Skin epidermis (tissue), 12 donors: ENCODE measurements at regions not wholly inside any gene's neighbourhood (a gene's known extent, or its start where the extent isn't known, plus 50 kb on each side); places are given as distances from the start of the nearest gene placed in this dataset.

Source experiments
- H3K27ac ChIP-seq, 21 experiments: fragments of 200-600 bp; sonication (generic) in 11 of 21; one replicate each; pipeline ENCODE4 v1.5.0; 2020; ENCODE audit warnings: mild to moderate bottlenecking in 3 of 21, inconsistent platforms in 2 of 21, moderate library complexity in 2 of 21
- H3K4me3 ChIP-seq, 7 experiments: fragments of 200-600 bp; sonication (generic) in 2 of 7; one replicate each; pipeline ENCODE4 v1.5.0; 2020; ENCODE audit warnings: inconsistent platforms in 2 of 7, mild to moderate bottlenecking in 2 of 7, moderate library complexity in 1 of 7

DNA sequence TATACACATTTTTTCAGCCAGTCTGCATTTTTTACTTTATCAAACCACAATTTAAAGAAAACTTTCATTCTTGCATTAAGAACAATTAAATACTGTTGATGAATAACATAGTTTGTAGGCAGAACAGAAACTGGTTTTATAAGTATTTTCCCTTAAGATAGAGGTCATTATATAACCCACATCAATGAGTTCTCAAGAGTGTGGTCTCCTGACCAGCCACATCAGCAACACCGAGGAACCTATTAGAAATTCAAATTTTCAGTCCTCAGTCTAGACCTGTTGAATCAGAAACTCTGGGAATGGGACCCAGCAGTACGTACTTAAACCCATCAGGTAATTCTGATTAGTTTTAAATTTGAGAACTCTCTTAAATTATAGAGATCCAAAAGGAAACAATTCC is 299.6 kb upstream of the ARSJ start:
- no peak overlapping the region for H3K27ac ChIP-seq

DNA sequence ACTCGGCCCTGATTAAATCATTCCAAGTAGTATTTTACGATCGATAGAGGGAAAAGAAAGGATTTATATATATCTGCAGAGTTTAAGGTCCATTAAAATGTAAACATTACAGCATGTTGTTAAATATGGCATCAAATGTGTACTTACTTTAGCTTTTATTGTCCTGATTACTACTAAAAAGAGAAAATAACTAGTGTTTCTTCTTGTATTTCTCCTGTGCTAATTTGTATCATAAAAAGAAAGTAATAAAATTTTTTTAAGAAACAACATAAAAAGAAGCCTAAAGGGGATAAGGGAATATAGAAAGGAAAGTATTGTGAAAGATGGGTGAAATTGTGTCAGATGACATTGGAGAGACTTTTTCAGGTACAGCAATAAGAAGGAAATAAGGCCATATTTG is 300.3 kb upstream of the ARSJ start:
- Histone ChIP-seq H3K4me3 (no peak overlapping the region), H3K27ac (no peak overlapping the region)

More for the DNA sequence above, 299.6 kb upstream of the ARSJ start:
- H3K4me3 ChIP-seq = no peak overlapping the region

DNA sequence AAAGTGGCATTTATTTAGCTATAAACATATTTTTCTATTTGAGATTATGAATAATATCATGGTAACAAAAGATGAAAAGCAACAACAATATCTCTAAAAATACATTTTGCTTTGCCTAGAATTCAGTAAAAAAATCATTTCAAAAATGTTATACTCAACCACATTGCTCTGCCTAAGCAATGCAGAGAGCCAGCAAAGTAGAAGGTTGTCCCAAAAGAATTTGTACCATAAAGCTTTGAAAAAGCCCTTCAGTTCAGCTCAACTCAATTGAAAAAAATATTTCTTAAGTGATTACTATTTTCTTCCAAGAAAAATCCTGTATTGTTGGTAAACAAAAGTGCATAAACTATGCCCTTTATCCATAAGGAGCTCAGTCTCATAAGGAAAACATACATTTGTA is 301.2 kb upstream of the ARSJ start:
- no peak overlapping the region for H3K4me3 ChIP-seq
- peak overlapping the region in 1 of 21 experiments; percentile 8 for H3K27ac ChIP-seq

DNA sequence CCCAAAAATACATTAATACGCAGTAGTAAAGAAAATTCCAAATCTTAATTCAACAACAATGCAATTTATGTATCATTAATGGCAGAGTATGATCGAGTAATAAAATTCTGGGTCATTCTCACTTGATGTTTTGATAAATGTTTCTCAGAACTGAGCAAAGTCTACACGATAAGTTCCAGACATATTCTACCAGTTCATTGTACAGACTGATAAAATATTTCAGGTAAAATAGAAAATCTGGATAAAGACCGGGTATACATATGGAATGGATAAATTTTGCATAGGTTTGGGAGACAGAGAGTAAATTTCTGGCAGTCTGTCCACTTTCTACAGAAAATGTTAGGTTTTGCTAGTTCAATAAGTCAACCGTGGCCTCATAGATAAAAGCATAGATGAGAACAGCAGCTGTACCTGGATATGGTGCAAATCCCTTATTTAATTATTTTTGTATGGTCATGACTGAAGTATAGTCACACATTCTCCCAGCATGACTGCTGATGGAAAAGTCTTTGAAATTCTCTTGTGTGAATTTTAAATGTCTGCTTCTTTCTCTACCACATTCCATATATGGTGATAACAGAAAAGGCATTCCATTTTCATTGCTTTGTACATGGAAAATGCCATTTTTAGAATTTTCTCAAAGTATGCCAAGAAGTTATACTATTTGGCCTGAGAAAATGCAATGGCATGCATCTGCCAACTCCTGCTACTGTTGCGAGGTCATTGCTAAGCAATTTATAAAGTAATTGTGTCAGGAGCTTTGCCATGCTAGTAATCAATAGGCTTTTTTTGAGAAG is 301.9 kb upstream of the ARSJ start:
- Histone ChIP-seq H3K27ac (peak overlapping the region in 1 of 21 experiments; percentile 47), H3K4me3 (no peak overlapping the region)

DNA sequence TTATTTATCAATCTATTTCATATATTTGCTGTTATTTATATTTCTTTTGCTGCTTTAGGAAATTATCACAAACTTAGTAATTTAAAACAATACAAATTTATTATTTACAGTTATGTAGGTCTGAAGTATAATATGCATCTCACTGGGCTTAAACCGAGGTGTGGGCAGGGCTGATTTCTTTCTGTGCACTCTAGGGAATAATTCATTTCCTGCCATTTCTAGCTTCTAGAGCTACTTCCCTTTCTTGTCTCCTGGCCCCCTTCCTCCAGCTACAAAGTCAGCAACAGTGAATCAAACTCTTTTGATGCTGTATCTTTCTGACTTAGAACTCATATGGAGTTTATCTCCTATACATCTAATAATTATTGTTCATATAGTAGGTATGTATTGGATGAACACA is 303.5 kb upstream of the ARSJ start:
- no peak overlapping the region for H3K27ac ChIP-seq
- H3K4me3 ChIP-seq = no peak overlapping the region

DNA sequence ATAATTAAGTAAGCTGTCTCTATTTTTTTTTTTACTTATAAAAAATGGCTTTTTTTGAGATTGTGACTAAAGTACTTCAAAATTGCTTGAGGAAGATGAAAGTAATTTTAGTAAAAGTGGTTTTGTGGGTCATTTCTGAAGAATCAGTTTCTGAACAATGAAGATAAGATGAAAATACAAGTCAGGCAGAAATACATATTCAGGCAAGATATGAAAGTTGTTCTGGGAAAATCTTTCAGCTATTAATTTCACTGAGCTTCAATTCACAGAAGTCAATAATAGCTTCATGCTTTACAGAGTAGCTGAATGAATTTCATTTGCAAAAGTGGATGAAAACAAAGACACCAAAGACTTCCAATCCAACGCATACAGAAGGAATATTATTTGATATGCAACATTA is 305.2 kb upstream of the ARSJ start:
- no peak overlapping the region for H3K27ac ChIP-seq
- H3K4me3 ChIP-seq = no peak overlapping the region

DNA sequence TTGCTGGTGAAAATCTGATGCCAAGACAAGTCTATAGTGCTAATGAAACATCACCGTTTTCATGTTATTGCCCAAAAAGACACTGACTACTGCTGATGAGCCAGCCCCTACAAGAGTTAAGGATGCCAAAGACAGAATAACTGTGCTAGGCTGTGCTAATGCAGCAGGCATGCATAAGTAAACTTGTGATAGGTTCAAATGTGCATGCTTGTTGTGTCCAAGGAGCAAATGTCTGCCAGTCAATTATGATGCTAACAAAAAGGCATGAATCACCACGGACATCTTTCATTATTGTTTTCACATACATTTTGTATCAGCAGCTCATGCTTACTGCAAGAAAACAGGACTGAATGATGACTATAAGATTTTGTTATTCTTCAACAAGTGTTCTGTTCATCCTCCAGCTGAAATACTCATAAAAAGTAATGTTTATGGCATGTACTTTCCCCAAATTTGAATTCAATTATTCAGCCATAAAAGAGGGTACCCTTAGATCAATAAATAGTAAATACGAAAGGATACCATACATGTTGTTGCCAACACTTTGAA is 306.9 kb upstream of the ARSJ start:
- Histone ChIP-seq H3K27ac (no peak overlapping the region), H3K4me3 (no peak overlapping the region)

DNA sequence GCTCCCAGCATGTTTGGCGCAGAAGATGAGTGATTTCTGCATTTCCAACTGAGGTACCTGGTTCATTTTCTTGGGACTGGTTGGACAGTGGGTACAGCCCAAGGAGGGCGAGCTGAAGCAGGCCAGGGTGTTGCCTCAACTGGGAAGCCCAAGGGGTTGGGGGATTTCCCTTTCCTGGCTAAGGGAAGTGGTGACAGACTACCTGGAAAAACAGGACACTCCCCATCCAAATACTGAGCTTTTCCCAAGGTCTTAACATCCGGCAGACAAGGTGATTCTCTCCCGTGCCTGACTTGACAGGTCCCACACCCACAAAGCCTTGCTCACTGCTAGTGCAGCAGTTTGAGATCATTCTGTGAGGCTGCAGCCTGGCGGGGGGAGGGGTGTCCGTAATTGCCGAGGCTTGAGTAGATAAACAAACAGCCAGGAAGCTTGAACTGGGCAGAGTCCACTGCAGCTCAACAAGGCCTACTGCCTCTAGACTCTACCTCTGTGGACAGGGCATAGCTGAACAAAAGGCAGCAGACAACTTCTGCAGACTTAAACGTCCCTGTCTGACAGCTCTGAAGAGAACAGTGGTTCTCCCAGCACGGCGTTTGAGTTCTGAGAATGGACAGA is 307.7 kb upstream of the ARSJ start:
- no peak overlapping the region for H3K27ac ChIP-seq
- no peak overlapping the region for H3K4me3 ChIP-seq

DNA sequence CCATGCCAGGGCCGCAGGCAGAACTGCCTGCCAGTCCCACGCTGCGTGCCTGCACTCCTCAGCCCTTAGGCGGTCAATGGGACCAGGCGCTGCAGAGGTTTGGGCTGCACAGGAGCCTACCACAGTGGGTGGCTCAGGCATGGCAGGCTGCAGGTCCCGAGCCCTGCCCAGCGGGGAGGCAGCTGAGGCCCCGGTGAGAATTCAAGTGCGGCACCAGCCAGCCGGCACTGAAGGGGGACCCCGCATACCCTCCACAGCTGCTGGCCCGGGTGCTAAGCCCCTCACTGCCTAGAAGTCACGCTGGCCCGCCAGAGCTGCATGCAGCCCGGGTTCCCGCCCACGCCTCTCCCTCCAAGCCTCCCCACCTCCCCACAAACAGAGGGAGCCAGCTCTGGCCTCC is 302.5 kb upstream of the UGT8 start:
- Histone ChIP-seq H3K27ac (no peak overlapping the region), H3K4me3 (no peak overlapping the region)

DNA sequence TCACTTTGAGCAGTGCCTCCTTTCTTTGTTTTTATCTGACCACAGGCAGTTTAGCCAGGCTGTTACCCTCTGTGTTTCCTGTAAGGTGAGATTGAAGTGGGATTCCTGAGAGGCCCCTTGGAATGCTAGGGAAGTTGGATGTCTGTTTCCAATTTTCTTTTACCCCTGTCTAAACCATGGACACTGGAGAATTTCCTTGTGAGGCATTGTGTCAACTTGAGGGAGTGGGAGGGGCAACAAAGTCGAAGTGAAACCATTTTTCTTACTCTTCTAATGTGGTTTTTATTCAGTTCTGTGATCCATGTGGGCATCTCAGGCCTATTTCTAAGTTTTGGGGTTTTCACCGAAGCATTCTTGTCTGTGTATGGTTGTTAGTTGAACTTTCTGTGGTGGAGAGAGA is 296.1 kb upstream of the UGT8 start:
- Histone ChIP-seq H3K27ac (no peak overlapping the region), H3K4me3 (no peak overlapping the region)

DNA sequence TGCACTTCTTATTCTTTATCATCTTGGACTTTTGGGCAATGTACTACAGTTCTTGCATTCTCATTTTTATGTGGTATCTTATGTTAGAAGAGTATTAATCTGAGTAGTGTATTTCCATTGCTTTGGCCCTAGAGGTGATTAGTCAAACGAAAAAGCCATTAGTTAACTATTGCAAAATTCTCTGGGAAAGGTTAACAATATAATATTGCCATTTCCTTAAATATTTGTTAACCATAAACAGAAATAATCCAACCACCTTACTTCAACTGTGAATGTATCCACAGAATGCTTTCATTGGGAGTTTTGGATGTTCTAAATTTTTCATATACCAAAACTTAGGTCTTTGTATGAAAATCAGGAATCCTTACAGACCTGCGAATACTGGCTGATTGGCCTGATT is 294.6 kb upstream of the UGT8 start:
- Histone ChIP-seq H3K4me3 (no peak overlapping the region), H3K27ac (no peak overlapping the region)

DNA sequence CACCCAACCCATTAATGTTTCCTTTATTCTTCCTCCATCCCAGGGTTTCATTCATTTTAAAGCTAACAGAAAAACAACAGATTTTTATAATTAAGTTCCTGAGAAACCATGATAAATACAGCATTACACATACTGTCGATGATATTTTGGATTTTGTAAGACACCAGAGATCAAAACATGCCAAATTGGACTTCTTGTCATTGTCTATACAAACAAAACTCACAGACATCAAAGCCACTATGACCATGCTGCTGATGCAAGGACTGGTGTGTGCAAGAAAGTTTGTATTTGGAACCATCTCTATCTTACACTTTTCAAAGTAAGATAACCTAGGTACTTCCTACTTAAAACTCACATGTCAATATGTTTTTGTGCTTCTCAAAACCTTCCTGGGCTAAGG is 294.0 kb upstream of the UGT8 start:
- Histone ChIP-seq H3K27ac (no peak overlapping the region), H3K4me3 (no peak overlapping the region)

DNA sequence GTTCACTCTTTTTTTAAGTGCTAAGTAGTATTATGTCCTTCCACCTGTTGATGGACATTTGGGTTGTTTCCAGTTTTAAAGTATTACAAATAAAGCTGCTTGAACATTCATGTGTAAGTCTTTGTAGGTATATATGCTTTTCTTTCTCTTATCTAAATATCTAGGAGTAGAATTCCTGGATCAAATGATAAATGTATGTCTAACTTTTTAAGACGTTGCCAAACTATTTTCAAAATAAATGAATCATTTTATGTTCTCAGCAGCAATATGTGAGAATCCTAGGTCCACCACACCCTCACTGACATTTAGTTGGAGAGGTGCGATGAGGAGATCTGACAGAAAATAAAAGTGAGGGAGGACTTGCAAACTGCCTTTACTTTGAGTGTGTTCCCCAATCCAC is 291.7 kb upstream of the UGT8 start:
- no peak overlapping the region for H3K4me3 ChIP-seq
- H3K27ac ChIP-seq = no peak overlapping the region

DNA sequence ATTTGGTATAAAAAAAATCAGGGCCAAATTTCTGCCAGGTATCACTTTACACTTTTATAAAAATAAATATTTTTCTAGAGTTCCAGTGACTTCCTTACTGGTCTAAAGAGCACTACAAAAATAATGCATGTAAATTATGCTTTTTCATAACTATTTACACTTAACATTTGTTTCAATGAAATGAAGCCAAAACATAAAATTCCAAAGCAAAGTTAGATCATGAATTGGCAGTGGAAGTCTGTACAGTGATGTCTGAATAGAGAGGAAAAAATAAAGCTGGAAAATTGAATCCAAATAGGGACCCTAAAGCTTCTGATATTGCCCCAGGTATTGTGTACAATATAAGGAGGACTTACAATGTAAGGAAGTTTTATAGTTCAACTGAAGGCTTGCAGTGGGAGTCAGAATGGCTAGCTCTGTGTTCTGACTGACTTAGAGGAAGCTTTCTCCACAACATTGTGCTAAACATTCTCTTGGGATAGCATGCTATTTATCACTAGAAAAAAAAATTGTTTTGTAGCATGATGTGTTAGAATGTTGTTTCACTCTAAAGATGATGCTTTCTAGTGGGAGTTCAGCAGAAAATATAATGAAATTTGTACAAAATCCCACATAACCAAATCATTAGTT is 288.2 kb upstream of the UGT8 start:
- H3K27ac ChIP-seq = no peak overlapping the region
- H3K4me3 ChIP-seq = no peak overlapping the region

DNA sequence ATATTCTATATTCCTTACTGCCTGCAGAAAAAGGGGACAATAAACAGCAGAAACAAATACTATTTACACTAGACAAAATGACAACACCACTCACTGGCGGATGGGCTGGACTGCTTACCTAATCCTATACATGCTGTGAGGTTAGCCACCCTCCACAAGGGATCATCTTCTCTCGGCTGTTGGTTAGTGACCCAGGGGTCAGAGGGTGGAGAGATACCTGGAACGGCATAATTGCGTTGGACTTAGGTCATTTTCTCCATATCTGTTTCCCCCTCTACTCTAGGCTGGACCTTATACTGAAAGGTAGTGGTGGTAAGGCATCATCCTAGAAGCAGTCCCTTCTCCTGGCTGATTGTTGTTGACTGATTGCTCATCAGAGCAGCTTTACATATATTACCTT is 286.8 kb upstream of the UGT8 start:
- no peak overlapping the region for H3K27ac ChIP-seq

DNA sequence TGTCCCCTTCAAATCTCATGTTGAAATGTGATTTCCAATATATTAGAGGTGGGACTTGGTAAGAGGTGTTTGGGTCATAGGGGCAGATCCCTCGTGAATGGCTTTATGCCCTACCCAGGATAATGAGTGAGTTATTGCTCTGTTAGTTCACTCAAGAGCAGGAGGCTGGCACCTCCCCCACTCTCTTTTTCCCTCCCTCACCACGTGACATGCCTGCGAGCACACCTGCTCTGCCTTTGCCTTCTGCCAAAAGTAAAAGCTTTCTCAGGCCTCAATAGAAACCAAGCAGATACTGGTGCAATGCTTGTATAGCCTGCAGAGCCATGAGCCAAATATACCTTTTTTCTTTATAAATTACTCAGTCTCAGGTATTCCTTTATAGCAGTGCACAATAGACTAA is 286.3 kb upstream of the UGT8 start:
- Histone ChIP-seq H3K27ac (no peak overlapping the region), H3K4me3 (no peak overlapping the region)

More for the DNA sequence above, 286.8 kb upstream of the UGT8 start:
- no peak overlapping the region for H3K4me3 ChIP-seq

DNA sequence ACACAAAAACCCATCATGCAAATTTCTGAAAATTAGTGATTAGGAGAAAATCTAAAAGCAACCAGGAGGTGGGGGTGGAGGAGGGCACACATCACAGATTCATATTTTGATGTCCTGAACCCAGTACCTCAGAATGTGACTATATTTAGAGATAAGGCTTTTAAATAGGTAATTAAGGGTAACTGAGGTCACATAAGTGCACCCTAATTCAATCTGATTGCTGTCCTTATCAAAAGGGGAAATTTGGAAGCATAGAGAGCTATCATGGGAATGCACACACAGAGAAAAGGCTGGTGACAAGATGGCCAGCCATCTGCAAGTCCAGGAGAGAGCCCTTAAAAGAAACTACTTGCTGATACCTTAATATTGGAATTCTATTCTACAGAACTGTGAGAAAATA is 281.8 kb upstream of the UGT8 start:
- Histone ChIP-seq H3K4me3 (no peak overlapping the region), H3K27ac (no peak overlapping the region)

DNA sequence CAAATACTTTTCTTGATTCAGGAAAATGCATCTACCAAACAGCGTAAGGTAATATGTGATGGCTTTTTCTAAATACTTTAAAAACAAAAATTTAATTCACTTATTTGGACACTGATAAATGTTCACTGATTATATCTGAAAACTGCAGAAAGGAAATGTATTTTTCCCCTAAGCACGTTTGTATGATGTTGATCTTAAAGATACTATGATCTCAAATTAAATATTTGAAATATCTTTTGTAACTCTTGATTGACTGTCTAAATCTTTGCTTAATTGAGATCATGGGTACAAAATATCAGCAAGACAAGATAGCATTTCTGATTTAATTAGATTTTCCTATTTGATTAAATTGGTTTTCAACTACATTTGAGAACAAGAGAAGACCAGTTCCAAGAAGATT is 281.0 kb upstream of the UGT8 start:
- H3K27ac ChIP-seq = no peak overlapping the region
- H3K4me3 ChIP-seq = no peak overlapping the region

DNA sequence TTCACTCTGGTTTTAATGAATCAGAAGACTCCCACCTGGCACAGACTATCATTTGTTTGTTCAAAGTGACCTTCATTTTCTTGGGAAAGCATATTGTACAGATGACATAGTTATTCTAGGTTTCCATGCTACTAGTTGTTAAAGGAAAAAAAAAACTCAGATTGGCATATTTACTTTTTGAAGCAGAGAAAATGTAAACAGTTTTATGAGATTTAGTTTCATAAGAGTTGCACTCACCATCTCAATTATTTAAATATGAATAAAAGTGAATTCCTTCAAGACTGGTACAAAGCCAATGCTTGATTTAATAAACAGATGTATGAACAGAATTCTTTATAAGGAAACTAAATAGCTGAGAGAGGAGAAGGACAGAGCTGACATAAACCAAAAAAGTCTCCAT is 280.3 kb upstream of the UGT8 start:
- no peak overlapping the region for H3K27ac ChIP-seq
- no peak overlapping the region for H3K4me3 ChIP-seq

DNA sequence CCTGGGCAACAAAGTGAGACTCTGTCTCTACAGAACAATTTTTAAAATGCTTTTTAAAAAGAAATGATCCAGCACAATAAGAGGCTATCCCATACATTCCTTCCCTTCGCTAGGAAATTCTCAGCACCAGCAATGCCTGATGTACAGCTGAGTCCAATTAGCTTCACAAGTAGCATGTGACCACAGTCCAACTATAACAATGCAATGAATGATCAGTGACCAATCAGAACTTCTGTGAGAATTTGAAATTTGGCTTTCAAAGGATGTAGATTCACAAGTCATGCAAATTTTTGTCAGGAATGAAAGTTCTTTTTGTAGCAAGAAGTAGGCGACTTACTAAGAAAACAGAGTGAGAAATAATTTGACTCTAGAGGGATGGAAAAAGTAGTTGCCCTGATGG is 278.5 kb upstream of the UGT8 start:
- no peak overlapping the region for H3K27ac ChIP-seq
- no peak overlapping the region for H3K4me3 ChIP-seq

DNA sequence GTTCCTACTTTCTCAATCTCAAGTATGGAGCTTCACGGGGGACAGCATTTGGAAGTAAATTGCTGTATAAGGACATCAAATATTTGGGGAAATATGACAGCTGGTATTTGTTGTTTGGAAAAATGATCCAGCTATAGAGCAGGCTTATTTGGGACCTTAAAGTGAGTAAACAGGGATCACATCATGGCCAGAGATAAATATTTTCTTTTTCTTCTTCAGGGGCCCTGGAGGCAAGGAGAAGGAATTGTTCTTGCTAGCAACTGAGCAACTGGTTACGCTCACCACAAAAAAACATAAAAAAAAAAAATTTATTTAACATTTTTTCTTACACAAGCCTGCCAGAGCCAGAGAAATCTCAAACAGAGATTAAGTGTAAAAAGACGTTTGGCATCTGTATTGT is 277.2 kb upstream of the UGT8 start:
- no peak overlapping the region for H3K27ac ChIP-seq
- no peak overlapping the region for H3K4me3 ChIP-seq
